HG02981 (cell line): ENCODE measurements at regions not wholly inside any gene's neighbourhood (a gene's known extent, or its start where the extent isn't known, plus 50 kb on each side); places are given as distances from the start of the nearest gene placed in this dataset.
"Not testable (repeated sequence)": the region's sequence is repeated elsewhere in the genome, so short reads cannot be mapped to it uniquely, and the experiment has no call there.

Experiments used
- ATAC-seq: cut with Tn5 transposase; IDR thresholded peaks from one replicate; pipeline ENCODE4 v1.9.1; 2021; ENCODE audit warnings: mild to moderate bottlenecking, moderate library complexity; ENCODE audit not compliant: unreplicated experiment

- no peak for ATAC-seq
Measured at GRCh38 chr12:89230376-89231315, 121.7 kb downstream of the DUSP6 start.

GRCh38 chr12:89228491-89228890 lies 123.8 kb downstream of the DUSP6 start:
- ATAC-seq: no peak

- ATAC-seq: no peak
Measured at GRCh38 chr12:89227774-89228173, 124.5 kb downstream of the DUSP6 start.

- peak; percentile 43 for ATAC-seq
Measured at GRCh38 chr12:89225808-89226411, 126.4 kb downstream of the DUSP6 start.

GRCh38 chr12:89225401-89225800 lies 126.9 kb downstream of the DUSP6 start:
- ATAC-seq: peak; percentile 43

- ATAC-seq: not testable (repeated sequence)
Measured at GRCh38 chr12:89222580-89222979, 129.7 kb downstream of the DUSP6 start.

GRCh38 chr12:89217472-89217871 lies 134.8 kb downstream of the DUSP6 start:
- no peak for ATAC-seq

GRCh38 chr12:89216211-89216952 lies 135.9 kb downstream of the DUSP6 start:
- ATAC-seq: no peak

- no peak for ATAC-seq
Measured at GRCh38 chr12:89215196-89215595, 137.1 kb downstream of the DUSP6 start.

- no peak for ATAC-seq
Measured at GRCh38 chr12:89213747-89214146, 138.6 kb downstream of the DUSP6 start.

- no peak for ATAC-seq
Measured at GRCh38 chr12:89213139-89213538, 139.2 kb downstream of the DUSP6 start.

GRCh38 chr12:89212339-89212771 lies 139.9 kb downstream of the DUSP6 start:
- ATAC-seq: no peak

- no peak for ATAC-seq
Measured at GRCh38 chr12:89211456-89211855, 140.8 kb downstream of the DUSP6 start.

- no peak for ATAC-seq
Measured at GRCh38 chr12:89210277-89210676, 142.0 kb downstream of the DUSP6 start.

GRCh38 chr12:89208661-89209096 lies 143.6 kb downstream of the DUSP6 start:
- no peak for ATAC-seq

- no peak for ATAC-seq
Measured at GRCh38 chr12:89206390-89206789, 145.9 kb downstream of the DUSP6 start.

GRCh38 chr12:89205517-89205916 lies 146.8 kb downstream of the DUSP6 start:
- ATAC-seq: no peak

GRCh38 chr12:89203144-89203543 lies 149.2 kb downstream of the DUSP6 start:
- no peak for ATAC-seq

- ATAC-seq: no peak
Measured at GRCh38 chr12:89200217-89200616, 152.1 kb downstream of the DUSP6 start.

- no peak for ATAC-seq
Measured at GRCh38 chr12:89195470-89195869, 156.8 kb downstream of the DUSP6 start.

- ATAC-seq: no peak
Measured at GRCh38 chr12:89194683-89195082, 157.6 kb downstream of the DUSP6 start.
